ENCODE measurements at regions not wholly inside any gene's neighbourhood (a gene's known extent, or its start where the extent isn't known, plus 50 kb on each side); places are given as distances from the start of the nearest gene placed in this dataset.

- ATAC-seq (ENCODE audit: low FRiP score in 2 of 2), result no peak
These were observed 623.9 kb upstream of the NUDT12 start for GRCh38 chr5:104186510-104186909.

GRCh38 chr5:104186100-104186499 is 623.5 kb upstream of the NUDT12 start:
- Histone ChIP-seq H3K36me3 (no peaks in the 10 kb centered on the region), H3K9me3 (no peaks in the 10 kb centered on the region), H3K27ac (no peak overlapping the region), H3K4me3 (no peak overlapping the region), H3K27me3 (no peaks in the 10 kb centered on the region), H3K4me1 (no peaks in the 10 kb centered on the region)
- TF ChIP-seq POLR2AphosphoS5 (IDR thresholded peaks at IDR 0.05) (no peak), POLR2A (IDR thresholded peaks at IDR 0.05) (no peak)
- DNase-seq (no peak), ATAC-seq (ENCODE audit: low FRiP score in 2 of 2) (peak in 1 of 2 donors; percentile 32)
- 85 to 91% methylated on average over 7 of the region's 7 CpGs for WGBS, 2 donors

More at GRCh38 chr5:104186510-104186909, 623.9 kb upstream of the NUDT12 start:
- no peak overlapping the region for H3K27ac ChIP-seq
- TF ChIP-seq CTCF (IDR thresholded peaks at IDR 0.05) (no peak), POLR2AphosphoS5 (IDR thresholded peaks at IDR 0.05) (no peak)
- no peak overlapping the region for H3K4me3 ChIP-seq
- no peaks in the 10 kb centered on the region for H3K36me3 ChIP-seq
- 72 to 78% methylated on average over 4 of the region's 4 CpGs for WGBS, 2 donors
- H3K4me1 ChIP-seq, result no peaks in the 10 kb centered on the region
- H3K9me3 ChIP-seq, result no peaks in the 10 kb centered on the region
- no peak for DNase-seq
- no peaks in the 10 kb centered on the region for H3K27me3 ChIP-seq

- TF ChIP-seq POLR2A (IDR thresholded peaks at IDR 0.05) (no peak), POLR2AphosphoS5 (IDR thresholded peaks at IDR 0.05) (no peak), EP300 (IDR thresholded peaks at IDR 0.05) (no peak), CTCF (IDR thresholded peaks at IDR 0.05) (no peak)
- H3K9me3 ChIP-seq, result peaks cover 0 to 12% (median 5%) of the 10 kb centered on the region in 4 donors
- no peaks in the 10 kb centered on the region for H3K36me3 ChIP-seq
- ATAC-seq (ENCODE audit: low FRiP score in 2 of 2), result no peak
- no peak overlapping the region for H3K4me3 ChIP-seq
- DNase-seq, result no peak
- H3K27ac ChIP-seq, result no peak overlapping the region
- no peaks in the 10 kb centered on the region for H3K4me1 ChIP-seq
- H3K27me3 ChIP-seq, result no peaks in the 10 kb centered on the region
- WGBS, 2 donors, result 63 to 66% methylated on average over 3 of the region's 3 CpGs
These were observed 621.7 kb upstream of the NUDT12 start for GRCh38 chr5:104184264-104184663.

GRCh38 chr5:104178829-104179456 is 616.4 kb upstream of the NUDT12 start:
- WGBS, 2 donors, result 61 to 73% methylated on average over 9 of the region's 9 CpGs
- Histone ChIP-seq H3K4me1 (no peaks in the 10 kb centered on the region), H3K9me3 (peaks cover 0 to 21% (median 7%) of the 10 kb centered on the region in 4 donors), H3K36me3 (no peaks in the 10 kb centered on the region), H3K27ac (no peak overlapping the region), H3K4me3 (no peak overlapping the region), H3K27me3 (no peaks in the 10 kb centered on the region)
- ATAC-seq (ENCODE audit: low FRiP score in 2 of 2) (peak in 1 of 2 donors; percentile 78), DNase-seq (peak in 1 of 2 donors; percentile 45)
- TF ChIP-seq POLR2AphosphoS5 (IDR thresholded peaks at IDR 0.05), result no peak
- TF ChIP-seq POLR2A (IDR thresholded peaks at IDR 0.05), result no peak
- TF ChIP-seq EP300 (IDR thresholded peaks at IDR 0.05), result no peak
- peak in 3 of 6 experiments; percentile 42 to 63 (median 50) for TF ChIP-seq CTCF (IDR thresholded peaks at IDR 0.05)

- Histone ChIP-seq H3K9me3 (peaks cover 0 to 21% (median 7%) of the 10 kb centered on the region in 4 donors), H3K27ac (no peak overlapping the region), H3K4me3 (no peak overlapping the region), H3K36me3 (no peaks in the 10 kb centered on the region), H3K4me1 (no peaks in the 10 kb centered on the region), H3K27me3 (no peaks in the 10 kb centered on the region)
- TF ChIP-seq CTCF (IDR thresholded peaks at IDR 0.05) (no peak), POLR2A (IDR thresholded peaks at IDR 0.05) (no peak), POLR2AphosphoS5 (IDR thresholded peaks at IDR 0.05) (no peak), EP300 (IDR thresholded peaks at IDR 0.05) (no peak)
- WGBS, 2 donors, result 87 to 89% methylated on average over 8 of the region's 8 CpGs
- DNase-seq (no peak), ATAC-seq (ENCODE audit: low FRiP score in 2 of 2) (no peak)
These were observed 615.5 kb upstream of the NUDT12 start for GRCh38 chr5:104178066-104178465.
